ENCODE measurements at regions not wholly inside any gene's neighbourhood (a gene's known extent, or its start where the extent isn't known, plus 50 kb on each side); places are given as distances from the start of the nearest gene placed in this dataset.

DNA sequence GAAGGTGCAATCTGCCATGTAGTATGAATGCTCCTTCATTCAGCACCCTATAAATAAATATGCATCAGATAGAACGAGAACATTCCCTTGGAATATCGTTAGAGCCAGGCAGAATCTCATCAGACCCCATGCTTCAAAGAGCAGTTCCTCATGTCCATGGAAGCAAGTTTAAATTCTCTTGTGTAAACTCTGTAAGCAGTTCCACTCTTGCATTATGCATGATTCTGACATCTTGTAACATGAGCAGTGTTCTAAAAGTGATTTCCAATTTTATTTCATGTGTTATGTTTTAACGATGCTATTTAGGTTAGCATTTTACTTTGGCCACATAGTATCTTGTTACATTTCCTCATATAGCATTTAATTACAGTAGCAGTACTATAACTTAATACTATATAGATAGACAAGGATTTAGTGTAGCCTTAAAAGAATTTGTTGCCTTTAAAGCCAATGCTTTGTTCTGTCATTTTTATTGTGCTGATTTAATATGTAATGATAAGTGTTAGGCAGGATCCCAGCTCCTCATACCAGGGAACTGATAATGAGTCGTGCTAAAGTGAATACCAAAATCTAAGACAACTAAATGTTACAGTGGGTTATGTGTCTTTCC lies 161.2 kb upstream of the NECTIN3 start:
- TF ChIP-seq, protein P1, sequence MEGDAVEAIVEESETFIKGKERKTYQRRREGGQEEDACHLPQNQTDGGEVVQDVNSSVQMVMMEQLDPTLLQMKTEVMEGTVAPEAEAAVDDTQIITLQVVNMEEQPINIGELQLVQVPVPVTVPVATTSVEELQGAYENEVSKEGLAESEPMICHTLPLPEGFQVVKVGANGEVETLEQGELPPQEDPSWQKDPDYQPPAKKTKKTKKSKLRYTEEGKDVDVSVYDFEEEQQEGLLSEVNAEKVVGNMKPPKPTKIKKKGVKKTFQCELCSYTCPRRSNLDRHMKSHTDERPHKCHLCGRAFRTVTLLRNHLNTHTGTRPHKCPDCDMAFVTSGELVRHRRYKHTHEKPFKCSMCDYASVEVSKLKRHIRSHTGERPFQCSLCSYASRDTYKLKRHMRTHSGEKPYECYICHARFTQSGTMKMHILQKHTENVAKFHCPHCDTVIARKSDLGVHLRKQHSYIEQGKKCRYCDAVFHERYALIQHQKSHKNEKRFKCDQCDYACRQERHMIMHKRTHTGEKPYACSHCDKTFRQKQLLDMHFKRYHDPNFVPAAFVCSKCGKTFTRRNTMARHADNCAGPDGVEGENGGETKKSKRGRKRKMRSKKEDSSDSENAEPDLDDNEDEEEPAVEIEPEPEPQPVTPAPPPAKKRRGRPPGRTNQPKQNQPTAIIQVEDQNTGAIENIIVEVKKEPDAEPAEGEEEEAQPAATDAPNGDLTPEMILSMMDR (IDR thresholded peaks at IDR 0.05), result no peak
- TF ChIP-seq POLR2A (IDR thresholded peaks at IDR 0.05), result no peak

All from Peyer's patch (tissue), 4 donors.